ENCODE measurements at regions not wholly inside any gene's neighbourhood (a gene's known extent, or its start where the extent isn't known, plus 50 kb on each side); places are given as distances from the start of the nearest gene placed in this dataset.

- POLR2A ChIA-PET = no interaction called here
- no peaks in the 10 kb centered on the region for H3K9me3 ChIP-seq (ENCODE audit: control insufficient read depth, insufficient read depth, low read depth, low read length)
- CTCF ChIA-PET = interaction anchor here (0.6 to 3.1 kb wide), 4 partner anchors 9 to 296 kb away, joined by 3 to 17 read pairs (median 4); no protein-coding TSS in a partner anchor
These were observed 64.7 kb upstream of the ITGB1 start for GRCh38 chr10:33022691-33023090.

More at GRCh38 chr10:33022691-33023090, 64.7 kb upstream of the ITGB1 start:
- TF ChIP-seq ZNF624 (tag by site-specific recombination; IDR thresholded peaks at IDR 0.05) = no peak
- no peak for TF ChIP-seq PRDM6 (tag by site-specific recombination; IDR thresholded peaks at IDR 0.05)
- TF ChIP-seq TSHZ1 (tag by site-specific recombination; IDR thresholded peaks at IDR 0.05; ENCODE audit: borderline replicate concordance) = no peak
- no peak for TF ChIP-seq ZBTB10 (tag by site-specific recombination; IDR thresholded peaks at IDR 0.05)
- TF ChIP-seq ZNF362 (tag by site-specific recombination; IDR thresholded peaks at IDR 0.05) = no peak
- no peak for TF ChIP-seq ZNF580 (tag by site-specific recombination; IDR thresholded peaks at IDR 0.05)
- Histone ChIP-seq H3K4me3 (ENCODE audit: low read depth, low read length) (no peak overlapping the region), H3K27ac (ENCODE audit: extremely low read depth, low read depth, low read length) (no peak overlapping the region), H3K36me3 (ENCODE audit: control insufficient read depth in 2 of 2, insufficient read depth in 1 of 2, low read length in 2 of 2) (no peaks in the 10 kb centered on the region), H3K4me1 (ENCODE audit: control insufficient read depth, insufficient read depth, low read length) (no peaks in the 10 kb centered on the region)

All from HEK293 (cell line).